ENCODE measurements at regions not wholly inside any gene's neighbourhood (a gene's known extent, or its start where the extent isn't known, plus 50 kb on each side); places are given as distances from the start of the nearest gene placed in this dataset.
A peak's percentile ranks its signal among the peaks of the same experiment; 100 is the strongest.

- intact Hi-C loops (cut with DNase I), result no loop called here
- ATAC-seq, result no peak
Observed at GRCh38 chr5:5040712-5041111, 99.4 kb upstream of the ADAMTS16 start.

GRCh38 chr5:5042806-5043205 is 97.3 kb upstream of the ADAMTS16 start:
- ATAC-seq (no peak), DNase-seq (no peak)
- intact Hi-C loops (cut with DNase I), result no loop called here

More at GRCh38 chr5:5040712-5041111, 99.4 kb upstream of the ADAMTS16 start:
- no peak for DNase-seq

DNA sequence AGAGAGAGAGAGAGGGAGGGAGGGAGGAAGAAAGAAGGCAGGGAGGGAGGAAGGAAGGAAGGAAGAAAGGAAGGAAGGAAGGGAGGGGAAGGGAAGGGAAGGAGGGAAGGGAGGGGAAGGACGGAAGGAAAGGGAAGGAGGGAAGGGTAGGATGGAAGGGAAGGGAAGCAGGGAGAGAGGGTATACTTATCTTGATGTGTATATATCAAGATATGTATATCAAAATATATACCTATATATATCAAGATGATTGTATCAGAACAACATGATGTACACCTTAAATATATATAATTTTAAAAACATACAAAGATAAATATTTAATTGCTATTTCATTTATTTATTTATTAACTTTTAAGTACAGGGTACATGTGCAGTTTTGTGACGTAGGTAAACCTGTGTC is 96.8 kb upstream of the ADAMTS16 start:
- ATAC-seq (no peak), DNase-seq (no peak)
- intact Hi-C loops (cut with DNase I), result no loop called here

DNA sequence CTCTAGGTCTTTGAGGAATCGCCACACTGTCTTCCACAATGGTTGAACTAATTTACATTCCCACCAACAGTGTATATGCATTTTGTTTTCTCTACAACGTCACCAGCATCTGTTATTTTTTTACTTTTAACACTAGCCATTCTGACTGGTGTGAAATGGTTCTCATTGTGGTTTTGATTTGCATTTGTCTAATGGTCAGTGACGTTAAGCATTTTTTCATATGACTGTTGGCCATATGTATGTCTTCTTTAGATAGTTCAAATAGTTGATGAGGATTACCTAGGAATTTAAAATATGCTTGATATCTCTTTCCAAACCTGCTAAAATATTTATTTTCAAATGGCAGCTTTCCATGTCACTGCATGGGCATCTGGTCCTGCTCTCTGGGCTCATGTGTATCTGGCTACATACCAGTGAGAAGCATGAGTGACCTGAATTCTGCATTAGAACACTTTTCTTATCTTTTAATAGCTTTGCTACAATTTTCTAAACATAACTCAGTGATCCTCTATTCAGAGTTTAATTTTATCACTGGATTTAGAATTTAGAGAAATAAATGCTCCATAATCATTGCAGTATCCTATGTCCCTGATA is 95.8 kb upstream of the ADAMTS16 start:
- DNase-seq (no peak), ATAC-seq (no peak)
- intact Hi-C loops (cut with DNase I), result no loop called here

DNA sequence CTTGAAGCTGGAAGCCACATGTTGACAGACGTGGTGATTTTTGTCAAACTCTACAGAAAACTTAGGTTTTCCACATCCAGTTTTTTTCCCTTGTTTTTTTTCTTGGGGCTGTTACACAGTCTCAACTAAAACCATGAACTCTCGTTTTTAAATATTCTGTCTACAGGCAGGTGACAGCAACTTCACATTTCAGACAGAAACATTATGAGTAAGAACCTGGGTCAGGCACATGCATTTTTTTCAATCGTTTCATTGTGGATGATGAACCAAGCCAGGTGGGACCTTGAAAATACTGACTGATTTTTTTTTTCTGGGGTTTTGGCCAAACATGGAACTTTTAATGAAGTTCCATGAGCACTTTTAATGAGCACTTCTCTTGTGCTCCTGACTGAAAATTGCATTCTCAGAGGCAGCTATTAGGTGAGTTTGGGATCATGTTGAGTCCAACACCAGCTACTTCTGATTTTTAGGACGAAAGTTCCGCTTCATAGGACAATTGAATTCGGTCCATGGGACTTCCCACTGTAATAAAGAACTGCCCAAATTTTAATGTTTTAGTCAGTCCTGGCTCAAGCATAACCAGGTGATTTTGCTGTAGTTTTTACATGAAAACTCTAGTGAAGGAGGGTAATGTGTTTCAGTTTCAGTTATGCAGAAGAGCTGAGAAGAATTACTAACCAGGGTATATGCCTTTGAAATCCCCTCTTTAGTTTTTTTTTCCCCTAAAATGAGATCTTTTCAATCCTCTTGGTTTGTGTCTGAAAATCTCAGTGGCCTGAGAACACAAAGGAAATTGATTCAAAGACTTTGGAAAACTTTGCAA is 93.2 kb upstream of the ADAMTS16 start:
- ATAC-seq (no peak), DNase-seq (no peak)
- intact Hi-C loops (cut with DNase I), result no loop called here

GRCh38 chr5:5050801-5051200 is 89.3 kb upstream of the ADAMTS16 start:
- intact Hi-C loops (cut with DNase I), result no loop called here
- DNase-seq, result no peak
- ATAC-seq, result no peak

DNA sequence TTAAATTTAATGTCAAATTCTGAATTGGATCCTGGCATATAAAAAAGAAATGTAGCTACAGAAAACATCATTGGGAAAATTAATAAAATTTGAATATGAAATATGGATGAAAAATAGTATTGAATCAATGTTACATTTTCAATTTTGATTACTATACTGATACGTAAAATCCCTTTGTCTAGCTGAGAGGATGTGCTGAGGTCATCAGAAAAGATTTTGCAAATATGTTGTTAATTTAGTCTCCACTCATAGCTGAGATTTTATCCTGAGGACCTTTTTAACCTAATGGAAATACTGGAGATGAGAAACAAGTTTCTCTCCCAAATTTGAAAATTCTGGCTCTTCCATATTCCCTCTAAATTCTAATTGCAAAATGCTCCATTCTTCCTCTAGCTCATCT is 84.4 kb upstream of the ADAMTS16 start:
- intact Hi-C loops (cut with DNase I), result no loop called here
- ATAC-seq (no peak), DNase-seq (no peak)

GRCh38 chr5:5061836-5062235 is 78.3 kb upstream of the ADAMTS16 start:
- DNase-seq (no peak), ATAC-seq (no peak)
- intact Hi-C loops (cut with DNase I), result no loop called here

- DNase-seq, result no peak
- no peak for ATAC-seq
- intact Hi-C loops (cut with DNase I), result no loop called here
Observed at GRCh38 chr5:5062525-5063302, 77.4 kb upstream of the ADAMTS16 start.

DNA sequence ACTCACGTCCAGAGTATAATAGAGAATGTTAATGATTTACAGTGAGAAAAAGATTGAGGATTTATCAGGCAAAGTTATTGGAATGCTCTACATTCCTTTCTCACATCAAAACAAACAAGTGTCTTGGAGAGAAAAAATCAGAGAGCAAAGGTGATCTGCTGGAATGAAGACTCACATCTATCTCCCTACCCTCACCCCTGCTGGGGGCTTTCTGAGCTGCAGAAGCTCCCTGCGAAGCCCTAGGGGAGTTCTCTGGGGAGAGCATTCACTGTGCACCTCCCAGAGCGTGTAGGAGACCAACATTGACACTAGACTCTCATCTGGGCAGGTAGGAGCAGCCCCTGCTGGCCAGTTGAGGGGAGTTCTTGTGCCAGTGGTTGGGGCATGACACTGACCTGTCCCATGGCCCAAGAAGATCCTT is 76.6 kb upstream of the ADAMTS16 start:
- DNase-seq, result no peak
- intact Hi-C loops (cut with DNase I), result no loop called here
- peak in 1 of 2 donors; percentile 18 for ATAC-seq

GRCh38 chr5:5065472-5065871 is 74.7 kb upstream of the ADAMTS16 start:
- no peak for ATAC-seq
- no peak for DNase-seq
- intact Hi-C loops (cut with DNase I), result no loop called here

DNA sequence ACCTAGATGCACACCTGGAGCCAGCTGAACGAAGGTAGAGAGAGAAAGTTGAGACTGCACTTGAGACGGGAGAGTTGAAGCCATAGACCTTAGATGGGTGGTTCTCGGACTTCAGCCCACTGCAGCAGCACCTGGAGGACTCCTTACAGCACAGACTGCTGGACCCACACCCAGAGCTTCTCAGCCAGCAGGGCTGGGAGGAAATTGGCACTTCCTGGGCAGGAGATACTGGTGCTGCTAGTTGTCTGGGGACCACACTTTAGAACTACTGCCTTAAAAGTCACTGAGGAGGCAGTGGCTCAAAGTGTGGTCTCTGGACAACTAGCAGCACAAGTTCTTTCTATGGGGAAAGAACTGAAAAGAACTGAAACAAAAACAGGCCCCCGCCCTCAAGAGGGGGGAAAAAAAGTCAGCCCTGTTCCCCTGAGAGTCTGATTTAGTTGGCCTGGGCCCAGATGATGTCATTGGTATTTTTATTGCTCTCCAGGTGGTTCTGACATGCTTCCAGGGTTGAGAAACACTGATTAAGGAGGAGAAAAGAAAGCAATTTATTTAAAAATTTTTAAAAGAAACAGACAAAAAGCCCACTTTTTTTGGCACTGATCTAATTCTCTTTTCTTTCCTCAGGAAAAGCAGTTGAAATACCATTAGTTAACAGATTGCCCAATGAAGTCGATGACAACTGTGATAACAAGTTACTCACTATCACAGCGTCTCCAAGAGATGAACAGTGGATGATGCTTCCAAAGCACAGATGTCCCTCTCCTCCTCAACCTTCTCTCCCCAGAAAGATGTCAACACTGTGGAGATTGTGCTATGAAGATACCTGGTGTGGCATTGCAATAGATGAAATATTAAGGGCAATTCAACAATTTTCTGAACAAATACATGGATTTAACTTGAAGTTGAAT is 73.6 kb upstream of the ADAMTS16 start:
- DNase-seq (no peak), ATAC-seq (peak in 1 of 2 donors; percentile 68)
- intact Hi-C loops (cut with DNase I), result no loop called here

- no peak for ATAC-seq
- DNase-seq, result no peak
- intact Hi-C loops (cut with DNase I), result no loop called here
Observed at GRCh38 chr5:5069851-5070250, 70.3 kb upstream of the ADAMTS16 start.

DNA sequence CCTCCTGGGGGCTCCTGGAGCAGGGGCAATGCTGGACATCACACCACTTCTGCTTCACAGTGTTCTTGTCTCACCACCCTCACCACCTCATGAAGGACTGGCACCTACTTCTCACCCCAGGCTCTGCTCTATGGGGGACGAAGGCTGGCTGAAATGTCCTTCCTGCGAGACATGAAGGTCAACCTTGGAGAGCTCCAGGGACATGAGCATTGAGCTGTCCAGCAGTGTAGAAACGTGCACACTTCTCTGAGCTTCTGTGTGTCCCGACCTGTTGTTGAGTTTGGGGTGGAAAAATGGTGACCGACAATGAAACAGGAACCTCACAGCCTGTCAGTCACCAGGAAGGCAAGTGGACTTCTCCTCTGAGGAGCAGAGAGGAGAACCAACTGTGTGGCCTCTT is 68.6 kb upstream of the ADAMTS16 start:
- ATAC-seq, result no peak
- intact Hi-C loops (cut with DNase I), result no loop called here
- DNase-seq, result no peak

DNA sequence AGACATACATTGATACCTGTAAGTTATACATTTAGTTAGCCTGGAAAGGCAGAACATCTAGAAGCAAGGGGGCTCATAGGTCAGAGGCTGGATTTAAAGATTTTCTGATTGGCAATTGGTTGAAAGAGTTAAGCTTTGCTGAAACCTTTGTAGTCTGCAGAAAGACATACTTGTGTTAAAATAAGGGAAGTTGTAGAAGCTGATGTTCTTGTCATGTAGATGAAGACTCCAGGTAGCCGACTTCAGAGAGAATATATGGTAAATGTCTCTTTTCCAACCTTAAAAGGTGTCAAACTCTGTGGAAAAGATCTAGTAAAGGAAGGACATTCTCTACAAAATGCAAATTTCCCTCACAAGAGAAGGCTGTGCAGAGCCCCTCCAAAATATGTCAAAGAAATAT is 62.9 kb upstream of the ADAMTS16 start:
- DNase-seq (no peak), ATAC-seq (no peak)
- intact Hi-C loops (cut with DNase I), result no loop called here

DNA sequence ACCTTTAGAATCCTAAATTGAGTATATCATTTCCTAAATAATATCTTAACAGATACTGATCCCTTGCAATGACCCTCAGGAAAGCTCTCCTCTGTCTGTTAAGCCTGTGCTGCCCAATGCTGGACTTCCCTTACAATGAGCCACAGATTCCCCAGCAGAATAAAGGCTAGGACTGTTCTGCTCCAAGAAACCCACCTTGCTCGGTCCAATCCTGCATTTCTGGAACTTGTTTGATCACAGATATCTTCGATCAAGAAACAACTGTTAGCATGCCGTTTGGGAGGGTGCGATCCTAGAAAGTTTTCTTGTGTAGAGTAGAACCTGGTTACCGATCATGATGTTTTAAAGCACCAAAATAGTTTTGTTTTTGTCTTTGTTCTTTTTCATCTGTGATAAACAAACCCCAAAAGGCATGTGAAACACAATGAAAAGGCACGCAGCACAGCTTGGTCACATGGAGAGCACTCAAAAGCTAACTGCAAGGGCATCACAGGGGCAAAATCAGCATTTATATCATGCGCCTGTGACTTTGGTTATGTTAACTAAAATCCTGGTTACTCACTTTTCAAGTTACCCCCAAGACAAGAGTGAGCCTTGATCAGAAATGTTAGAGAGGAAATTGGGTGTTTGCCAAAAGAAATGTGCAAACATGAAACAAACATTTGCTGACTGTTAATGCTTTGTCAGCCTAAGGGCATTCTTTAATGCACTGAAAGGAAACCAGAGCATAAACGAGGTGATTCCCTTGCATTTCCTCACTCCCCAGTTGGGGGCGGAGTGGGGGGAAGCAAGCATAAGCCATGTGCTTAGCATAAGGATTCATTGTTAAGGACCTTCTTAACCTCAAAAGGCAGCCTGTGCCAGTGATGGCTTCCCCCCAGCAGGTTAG is 61.9 kb upstream of the ADAMTS16 start:
- ATAC-seq (no peak), DNase-seq (no peak)
- intact Hi-C loops (cut with DNase I), result no loop called here

GRCh38 chr5:5079876-5080275 is 60.3 kb upstream of the ADAMTS16 start:
- ATAC-seq, result no peak
- intact Hi-C loops (cut with DNase I), result no loop called here
- no peak for DNase-seq

DNA sequence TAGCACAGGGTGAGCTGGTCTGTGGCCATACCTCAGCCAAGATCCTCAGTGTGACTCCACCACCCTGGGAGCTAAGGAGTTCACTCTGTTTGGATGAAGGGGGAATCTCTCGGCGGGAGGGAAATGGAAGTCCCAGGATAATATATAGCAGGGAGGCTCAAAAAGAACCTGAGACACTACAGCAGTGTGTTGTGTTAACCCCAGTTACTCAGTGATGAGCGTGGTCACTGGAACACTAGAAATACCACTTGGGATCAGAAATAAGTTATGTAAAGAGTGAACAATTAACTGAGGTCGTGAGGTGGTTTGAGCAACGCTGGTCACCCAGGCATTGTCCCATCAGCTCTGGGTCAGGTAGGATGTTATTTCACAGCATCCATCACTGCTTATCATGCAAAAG is 59.3 kb upstream of the ADAMTS16 start:
- ATAC-seq, result no peak
- intact Hi-C loops (cut with DNase I), result no loop called here
- DNase-seq, result no peak
